DND-41 (cell line): ENCODE measurements at regions not wholly inside any gene's neighbourhood (a gene's known extent, or its start where the extent isn't known, plus 50 kb on each side); places are given as distances from the start of the nearest gene placed in this dataset.

ENCODE experiments used
- EZH2 ChIP-seq: IDR thresholded peaks from 3 replicates; pipeline ENCODE4 v1.6.1; 2012; ENCODE audit warnings: borderline replicate concordance, low read depth, mild to moderate bottlenecking, moderate library complexity, low read length, inconsistent platforms; ENCODE audit not compliant: severe bottlenecking
- TF ChIP-seq, protein P1 (sequence below): IDR thresholded peaks from 2 replicates; pipeline ENCODE4 v1.5.1; 2012; ENCODE audit warnings: borderline replicate concordance, low read length, moderate library complexity, mild to moderate bottlenecking; ENCODE audit not compliant: poor library complexity, severe bottlenecking; ENCODE audit errors: extremely low read depth

GRCh38 chr5:25006237-25006636, 361.5 kb upstream of the CDH10 start:
- TF ChIP-seq, protein P1, sequence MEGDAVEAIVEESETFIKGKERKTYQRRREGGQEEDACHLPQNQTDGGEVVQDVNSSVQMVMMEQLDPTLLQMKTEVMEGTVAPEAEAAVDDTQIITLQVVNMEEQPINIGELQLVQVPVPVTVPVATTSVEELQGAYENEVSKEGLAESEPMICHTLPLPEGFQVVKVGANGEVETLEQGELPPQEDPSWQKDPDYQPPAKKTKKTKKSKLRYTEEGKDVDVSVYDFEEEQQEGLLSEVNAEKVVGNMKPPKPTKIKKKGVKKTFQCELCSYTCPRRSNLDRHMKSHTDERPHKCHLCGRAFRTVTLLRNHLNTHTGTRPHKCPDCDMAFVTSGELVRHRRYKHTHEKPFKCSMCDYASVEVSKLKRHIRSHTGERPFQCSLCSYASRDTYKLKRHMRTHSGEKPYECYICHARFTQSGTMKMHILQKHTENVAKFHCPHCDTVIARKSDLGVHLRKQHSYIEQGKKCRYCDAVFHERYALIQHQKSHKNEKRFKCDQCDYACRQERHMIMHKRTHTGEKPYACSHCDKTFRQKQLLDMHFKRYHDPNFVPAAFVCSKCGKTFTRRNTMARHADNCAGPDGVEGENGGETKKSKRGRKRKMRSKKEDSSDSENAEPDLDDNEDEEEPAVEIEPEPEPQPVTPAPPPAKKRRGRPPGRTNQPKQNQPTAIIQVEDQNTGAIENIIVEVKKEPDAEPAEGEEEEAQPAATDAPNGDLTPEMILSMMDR, result no peak
- no peak for TF ChIP-seq EZH2
